ENCODE measurements at regions not wholly inside any gene's neighbourhood (a gene's known extent, or its start where the extent isn't known, plus 50 kb on each side); places are given as distances from the start of the nearest gene placed in this dataset.

DNA sequence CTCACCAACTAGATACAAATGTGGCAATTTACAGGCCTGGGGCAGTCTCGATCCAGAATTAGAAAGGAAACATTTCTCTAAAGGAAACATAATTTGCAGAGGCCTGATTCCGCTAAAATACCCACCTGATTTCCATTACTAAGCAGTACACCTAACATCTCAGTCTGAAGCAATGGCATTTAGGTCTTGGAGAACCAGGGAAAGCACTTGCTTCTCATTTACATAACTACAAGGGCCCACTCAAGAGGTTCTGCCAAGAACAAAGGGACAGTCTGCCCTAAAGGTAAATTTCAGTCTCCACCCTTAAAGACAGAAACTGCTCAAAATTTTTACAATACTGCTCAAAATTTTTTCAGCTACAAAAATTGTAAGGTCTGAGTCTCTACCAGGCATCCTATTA, 123.7 kb upstream of the GJB5 start:
- TF ChIP-seq, protein P1, sequence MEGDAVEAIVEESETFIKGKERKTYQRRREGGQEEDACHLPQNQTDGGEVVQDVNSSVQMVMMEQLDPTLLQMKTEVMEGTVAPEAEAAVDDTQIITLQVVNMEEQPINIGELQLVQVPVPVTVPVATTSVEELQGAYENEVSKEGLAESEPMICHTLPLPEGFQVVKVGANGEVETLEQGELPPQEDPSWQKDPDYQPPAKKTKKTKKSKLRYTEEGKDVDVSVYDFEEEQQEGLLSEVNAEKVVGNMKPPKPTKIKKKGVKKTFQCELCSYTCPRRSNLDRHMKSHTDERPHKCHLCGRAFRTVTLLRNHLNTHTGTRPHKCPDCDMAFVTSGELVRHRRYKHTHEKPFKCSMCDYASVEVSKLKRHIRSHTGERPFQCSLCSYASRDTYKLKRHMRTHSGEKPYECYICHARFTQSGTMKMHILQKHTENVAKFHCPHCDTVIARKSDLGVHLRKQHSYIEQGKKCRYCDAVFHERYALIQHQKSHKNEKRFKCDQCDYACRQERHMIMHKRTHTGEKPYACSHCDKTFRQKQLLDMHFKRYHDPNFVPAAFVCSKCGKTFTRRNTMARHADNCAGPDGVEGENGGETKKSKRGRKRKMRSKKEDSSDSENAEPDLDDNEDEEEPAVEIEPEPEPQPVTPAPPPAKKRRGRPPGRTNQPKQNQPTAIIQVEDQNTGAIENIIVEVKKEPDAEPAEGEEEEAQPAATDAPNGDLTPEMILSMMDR (conservative IDR thresholded peaks at IDR 0.05 in 1 of 2, IDR thresholded peaks at IDR 0.05 in 1 of 2; ENCODE audit: low read depth in 1 of 2, low read length in 2 of 2), result no peak
- TF ChIP-seq EZH2 (IDR thresholded peaks at IDR 0.05; ENCODE audit: low read length, missing control alignments), result no peak
